NCI-H187 treated with DMSO at 0.1 percent for 48 hours (cell line): ENCODE measurements at regions not wholly inside any gene's neighbourhood (a gene's known extent, or its start where the extent isn't known, plus 50 kb on each side); places are given as distances from the start of the nearest gene placed in this dataset.

ENCODE experiments used
- DNase-seq: peaks from one replicate; lab custom pipeline; 2025; lab: John Stamatoyannopoulos, UW

DNA sequence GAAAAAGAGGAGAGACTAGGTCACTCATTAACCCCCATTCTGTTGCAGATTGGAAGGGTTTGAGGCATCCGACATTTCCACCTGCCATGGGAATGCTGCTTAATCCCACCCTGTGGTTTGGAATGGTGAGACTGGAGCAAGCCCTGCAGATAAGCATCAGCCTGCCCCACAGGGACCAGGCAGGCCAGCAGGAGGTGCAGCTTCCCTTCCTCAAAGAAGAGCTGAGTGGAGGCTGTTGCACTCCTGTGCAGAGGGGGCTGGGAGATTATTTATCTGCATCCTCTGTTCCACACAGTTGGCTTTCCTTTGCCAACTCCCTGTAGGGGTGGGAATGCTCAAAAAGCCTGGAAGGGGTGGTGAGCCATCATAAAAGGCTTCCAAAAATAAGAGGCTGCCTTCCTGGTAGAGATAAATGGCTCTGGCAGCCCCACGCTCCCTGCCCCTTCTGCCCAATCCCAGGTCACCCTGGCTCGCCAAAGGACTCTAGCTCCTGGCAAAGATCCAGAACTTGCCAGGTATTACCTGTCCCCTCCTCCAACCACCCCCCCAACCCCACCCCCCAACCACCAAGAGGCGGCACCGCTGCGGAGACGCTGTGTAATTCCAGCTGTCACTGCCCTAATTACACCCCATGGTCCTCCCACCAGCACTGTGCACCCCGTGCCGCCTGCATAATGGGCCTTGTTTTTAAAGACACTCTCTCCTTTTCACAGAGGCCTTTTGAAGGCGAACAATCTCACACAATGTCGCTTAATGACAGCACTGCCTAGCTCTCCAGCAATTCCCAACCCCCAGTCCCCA is 83.0 kb upstream of the ZC3H12A start:
- peak; percentile 68 for DNase-seq

GRCh38 chr1:37392051-37392450 is 82.3 kb upstream of the ZC3H12A start:
- DNase-seq: no peak

DNA sequence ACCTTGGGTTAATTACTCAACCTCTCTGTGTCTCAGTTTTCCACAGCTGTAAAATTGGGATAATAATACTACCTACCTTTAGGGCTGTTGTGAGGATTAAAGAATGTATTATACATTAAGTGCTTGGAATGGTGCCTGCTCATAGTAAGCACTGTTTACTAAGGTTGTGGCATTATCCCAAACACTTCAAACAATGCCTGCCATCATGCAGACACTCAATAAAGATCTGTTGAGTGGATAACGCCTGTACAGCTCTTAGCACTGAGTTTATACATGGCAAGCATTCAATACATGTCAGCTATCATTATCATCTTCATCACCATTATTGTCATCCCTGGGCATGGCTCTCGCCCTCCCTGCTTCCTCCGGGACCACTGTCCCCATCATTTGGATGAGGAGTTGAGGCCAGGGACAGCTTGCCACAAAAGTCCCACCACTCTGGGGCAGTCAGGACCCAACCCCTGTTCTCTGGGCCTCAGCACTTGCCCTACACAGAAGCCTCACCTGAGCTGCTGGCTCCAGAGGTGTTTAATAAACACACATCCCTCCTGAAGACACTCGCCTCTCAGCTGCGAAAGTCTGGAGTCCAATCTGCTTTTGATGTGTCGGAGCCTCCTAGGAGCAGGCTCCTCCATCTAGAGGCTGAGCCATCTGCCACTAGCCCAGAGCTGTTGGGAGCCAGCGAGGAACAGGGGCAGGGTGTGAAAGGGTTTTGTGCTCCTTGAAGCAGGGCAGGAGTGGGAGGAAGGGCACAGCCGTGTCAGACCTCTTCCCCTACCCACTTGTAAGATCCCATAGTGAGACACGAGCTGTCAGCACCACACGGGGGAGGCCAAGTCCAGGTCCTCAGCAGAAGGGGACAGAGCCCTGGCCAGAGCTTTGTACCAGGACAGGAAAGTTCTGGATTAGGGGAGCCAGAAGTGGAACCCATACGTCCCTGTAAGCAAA is 80.9 kb upstream of the ZC3H12A start:
- DNase-seq: no peak

GRCh38 chr1:37394574-37395464 is 79.6 kb upstream of the ZC3H12A start:
- no peak for DNase-seq

- DNase-seq: no peak
Observed at GRCh38 chr1:37398096-37398495, 76.3 kb upstream of the ZC3H12A start.

GRCh38 chr1:37399205-37399604 is 75.2 kb upstream of the ZC3H12A start:
- DNase-seq: no peak

DNA sequence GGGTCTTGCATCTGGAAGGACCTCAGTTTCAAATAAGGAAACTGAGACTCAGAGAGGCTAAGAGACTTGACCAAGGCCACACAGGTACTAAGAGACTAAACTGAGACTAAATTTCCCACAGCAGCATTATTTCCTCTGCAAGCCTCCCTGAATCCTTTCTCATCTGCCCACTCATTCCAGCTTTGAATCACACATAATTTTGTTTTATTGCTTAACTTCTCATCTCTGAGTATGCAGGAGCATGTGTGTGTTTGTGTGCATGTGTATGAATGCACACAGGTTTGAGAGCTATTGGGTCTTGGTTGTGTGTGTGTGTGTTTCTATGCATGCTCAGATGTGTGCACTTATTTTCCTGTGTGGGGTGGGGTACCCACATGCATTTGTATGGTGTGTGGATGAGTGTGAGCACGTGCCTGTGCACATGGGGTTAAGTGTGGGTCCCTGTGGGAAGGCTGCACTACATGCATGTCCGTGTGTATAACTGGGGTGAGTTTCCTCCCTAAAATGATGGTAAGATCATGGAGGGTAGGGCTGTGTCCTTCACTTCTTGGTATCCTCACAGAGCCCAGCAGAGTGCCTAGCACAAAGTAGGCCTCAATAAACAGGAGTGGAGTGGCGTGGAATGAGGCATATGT is 74.4 kb upstream of the ZC3H12A start:
- DNase-seq: no peak

GRCh38 chr1:37400466-37401225 is 73.7 kb upstream of the ZC3H12A start:
- no peak for DNase-seq

DNA sequence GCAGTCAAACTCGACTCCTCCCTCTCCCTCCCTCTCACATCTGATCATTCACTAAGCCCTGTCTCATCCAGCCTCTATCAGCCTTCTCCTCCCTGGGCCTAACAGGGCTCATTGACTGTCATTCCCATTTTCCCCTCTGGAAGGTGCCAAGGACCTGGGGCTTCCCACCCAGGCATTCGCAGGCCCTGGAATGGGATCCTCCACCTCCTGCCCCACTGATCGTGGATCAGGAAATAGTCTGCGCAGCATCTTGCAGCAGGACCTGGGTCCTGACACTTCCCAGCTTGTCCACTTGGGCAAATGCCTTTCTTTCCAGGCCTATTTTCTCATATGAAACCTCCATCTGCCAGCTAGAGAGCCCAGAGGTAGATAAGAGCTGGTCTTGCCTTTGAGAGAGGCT is 71.2 kb upstream of the ZC3H12A start:
- DNase-seq: no peak

DNA sequence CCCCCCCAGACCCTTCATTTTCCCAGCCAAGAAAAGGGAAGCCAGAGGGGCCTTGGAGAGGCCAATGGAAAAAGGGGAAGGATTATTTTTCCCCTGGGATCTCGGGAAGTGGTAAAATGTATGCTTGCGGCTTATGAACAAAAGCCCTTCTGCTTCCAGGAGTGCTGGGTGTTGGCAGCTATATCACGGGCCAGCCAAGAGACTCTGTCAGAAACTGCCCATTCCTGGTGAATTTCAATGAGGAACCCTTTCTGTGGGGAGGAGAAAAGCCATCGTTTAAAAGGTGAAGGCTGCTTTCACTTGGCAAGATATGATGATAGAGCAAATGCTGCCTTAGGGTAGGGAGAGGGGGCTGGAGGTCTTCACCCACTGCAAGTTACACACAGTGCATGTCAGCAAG is 69.7 kb upstream of the ZC3H12A start:
- DNase-seq: peak; percentile 35

DNA sequence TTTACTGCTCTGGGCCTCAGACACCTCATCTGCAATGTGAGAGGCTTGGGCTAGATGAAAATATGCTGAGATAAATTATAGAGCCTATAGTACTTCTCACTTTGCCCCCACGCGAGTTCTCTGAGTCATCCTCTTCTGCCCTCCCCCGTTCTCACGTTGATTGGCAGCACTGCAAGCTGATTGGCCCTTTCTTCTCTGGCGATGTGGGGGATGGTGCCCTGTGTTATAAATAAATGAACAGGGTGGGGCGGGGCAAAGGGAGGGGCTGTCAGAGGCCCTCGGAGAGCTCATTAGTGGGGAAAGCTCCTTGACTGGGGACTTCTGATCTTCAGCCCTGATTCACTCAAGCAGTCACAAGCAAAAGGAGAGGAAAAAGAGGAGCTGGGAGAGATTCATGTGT is 64.3 kb upstream of the ZC3H12A start:
- no peak for DNase-seq

GRCh38 chr1:37410815-37411214 is 63.6 kb upstream of the ZC3H12A start:
- no peak for DNase-seq

- no peak for DNase-seq
Observed at GRCh38 chr1:37415611-37416244, 58.7 kb upstream of the ZC3H12A start.

DNA sequence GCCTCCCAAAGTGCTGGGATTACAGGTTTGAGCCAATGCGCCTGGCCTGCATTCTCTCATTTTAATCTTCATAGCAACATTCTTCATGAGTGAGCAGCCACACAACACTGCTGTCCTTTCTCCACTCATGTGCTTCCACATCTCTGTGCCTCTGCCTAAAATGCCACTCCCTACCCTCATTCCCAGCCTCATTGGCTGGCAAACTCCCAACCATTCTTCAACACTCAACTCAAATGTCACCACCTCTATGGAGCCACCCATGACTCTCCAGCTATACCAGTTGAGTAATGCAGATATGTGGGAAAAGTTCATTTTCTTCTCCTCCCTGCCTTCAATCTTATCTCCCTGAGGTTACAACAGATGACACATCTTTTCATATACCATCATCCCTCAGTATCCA is 53.9 kb upstream of the ZC3H12A start:
- DNase-seq: no peak

DNA sequence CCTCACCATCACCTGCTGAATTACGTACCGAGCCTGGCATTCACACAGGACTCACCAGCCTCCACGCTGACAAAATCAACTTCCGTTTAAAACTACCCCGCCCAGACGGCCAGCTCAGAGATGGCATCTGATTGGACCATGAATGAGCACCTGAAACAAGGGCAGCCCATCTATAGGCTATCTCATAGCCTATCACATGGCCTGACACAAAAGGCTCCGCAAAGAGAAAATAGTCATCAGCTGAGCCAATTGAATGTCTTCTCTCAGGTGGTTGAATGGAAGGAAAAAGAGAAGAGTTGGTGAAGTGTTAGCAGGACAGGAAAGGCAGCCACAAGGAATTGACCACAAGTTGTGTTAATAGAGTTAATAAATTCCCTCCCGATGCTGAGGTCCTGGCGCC is 50.6 kb upstream of the ZC3H12A start:
- no peak for DNase-seq

- DNase-seq: no peak
Observed at GRCh38 chr1:37424523-37424922, 49.9 kb upstream of the ZC3H12A start.
